PC-9 (cell line): ENCODE measurements at regions not wholly inside any gene's neighbourhood (a gene's known extent, or its start where the extent isn't known, plus 50 kb on each side); places are given as distances from the start of the nearest gene placed in this dataset.

Experiments
- BruUV-seq: library from RNA; stranded (reverse); fragments of 400-500 nt; replicated peaks from 2 replicates; lab custom pipeline; 2021; lab: Mats Ljungman, UMichigan
- CTCF ChIA-PET: fragments of 300-600 bp; sonication (Branson Sonifier 250); formaldehyde crosslinking; loops from one replicate; lab custom pipeline; 2022; ENCODE audit warnings: antibody characterized with exemption; lab: Charles Lee
- POLR2A ChIA-PET: fragments of 300-600 bp; sonication (Branson Sonifier 250); formaldehyde crosslinking; loops from one replicate; lab custom pipeline; 2022; ENCODE audit warnings: antibody characterized with exemption; ENCODE audit not compliant: unreplicated experiment; lab: Charles Lee
- DNase-seq, 2 experiments: peaks; one replicate each; pipeline versions ENCODE4 v3.0.0 to v3.0.0-alpha.2; 2015 to 2022; ENCODE audit warnings: mixed read lengths in 1 of 2
- H2AFZ ChIP-seq: fragments of 200-600 bp; sonication (generic); 2 replicates; pipeline ENCODE4 v1.8.1; 2017; ENCODE audit warnings: antibody characterized with exemption
- H3F3A ChIP-seq: fragments of 200-600 bp; sonication (generic); 2 replicates; pipeline ENCODE4 v1.8.1; 2017; ENCODE audit warnings: antibody characterized with exemption, mild to moderate bottlenecking, low read depth; ENCODE audit not compliant: insufficient read depth
- H3K27ac ChIP-seq: fragments of 200-600 bp; sonication (generic); 2 replicates; pipeline ENCODE4 v1.6.1; 2016; ENCODE audit warnings: mixed run types
- H3K27me3 ChIP-seq: fragments of 200-600 bp; sonication (generic); 2 replicates; pipeline ENCODE4 v1.6.1; 2016; ENCODE audit warnings: low read depth, mixed run types; ENCODE audit not compliant: insufficient read depth
- H3K36me3 ChIP-seq: fragments of 200-600 bp; sonication (generic); 2 replicates; pipeline ENCODE4 v1.6.1; 2016; ENCODE audit warnings: low read depth, mixed run types
- H3K4me1 ChIP-seq: fragments of 200-600 bp; sonication (generic); replicated peaks from 2 replicates; pipeline ENCODE4 v1.6.1; 2016; ENCODE audit warnings: mixed run types; ENCODE audit not compliant: insufficient read depth
- H3K4me2 ChIP-seq: fragments of 200-600 bp; sonication (generic); 2 replicates; pipeline ENCODE4 v1.6.1; 2017; ENCODE audit warnings: mixed run types
- H3K4me3 ChIP-seq: fragments of 200-600 bp; sonication (generic); 2 replicates; pipeline ENCODE4 v1.6.1; 2016; ENCODE audit warnings: mixed run types
- H3K79me2 ChIP-seq: fragments of 200-600 bp; sonication (generic); 2 replicates; pipeline ENCODE4 v1.6.1; 2017; ENCODE audit warnings: low read depth, mixed run types
- H3K9me2 ChIP-seq: fragments of 200-600 bp; sonication (generic); 2 replicates; pipeline ENCODE4 v1.8.1; 2017; ENCODE audit warnings: mild to moderate bottlenecking; ENCODE audit not compliant: insufficient read depth
- H3K9me3 ChIP-seq: fragments of 200-600 bp; sonication (generic); 2 replicates; pipeline ENCODE4 v1.8.1; 2016; ENCODE audit warnings: low read depth; ENCODE audit not compliant: insufficient read depth
- H4K20me1 ChIP-seq: fragments of 200-600 bp; sonication (generic); 2 replicates; pipeline ENCODE4 v1.8.1; 2017; ENCODE audit not compliant: insufficient read depth
- CTCF ChIP-seq: fragments of 200-600 bp; sonication (generic); conservative IDR thresholded peaks from 2 replicates; pipeline ENCODE4 v1.6.1; 2017; ENCODE audit warnings: mixed run types, antibody characterized with exemption, mild to moderate bottlenecking, moderate library complexity
- EZH2 ChIP-seq: fragments of 200-600 bp; sonication (generic); IDR thresholded peaks from 2 replicates; pipeline ENCODE4 v1.8.0; 2017; ENCODE audit warnings: antibody characterized with exemption, low read depth
- intact Hi-C: fragments of 100-400 bp; cut with micrococcal nuclease; formaldehyde crosslinking; loops from one replicate; pipeline ENCODE4 v1.10.0; 2022; ENCODE audit not compliant: unreplicated experiment

GRCh38 chr7:106356-106755, 86.0 kb upstream of the FAM20C start:
- H2AFZ ChIP-seq = no peak overlapping the region
- no peaks in the 10 kb centered on the region for H3K9me2 ChIP-seq
- H3K27ac ChIP-seq = no peak overlapping the region
- ChIA-PET POLR2A (no interaction called here), CTCF (no interaction called here)
- no peaks in the 10 kb centered on the region for H3K79me2 ChIP-seq
- BruUV-seq = no TSS peak
- H3K27me3 ChIP-seq = no peaks in the 10 kb centered on the region
- H3K4me2 ChIP-seq = no peak overlapping the region
- H3K36me3 ChIP-seq = no peaks in the 10 kb centered on the region
- no peaks in the 10 kb centered on the region for H4K20me1 ChIP-seq
- H3K4me3 ChIP-seq = no peak overlapping the region
- peaks cover 21% of the 10 kb centered on the region for H3F3A ChIP-seq
- TF ChIP-seq CTCF = no peak
- TF ChIP-seq EZH2 = no peak
- H3K9me3 ChIP-seq = no peaks in the 10 kb centered on the region; the same call in 1 of the 2 replicates
- H3K4me1 ChIP-seq = peaks cover 12% of the 10 kb centered on the region
- DNase-seq = no peak
- intact Hi-C loops = no loop called here

GRCh38 chr7:107233-107632, 85.1 kb upstream of the FAM20C start:
- Histone ChIP-seq H3K4me1 (peaks cover 3% of the 10 kb centered on the region), H2AFZ (no peak overlapping the region), H3K9me2 (no peaks in the 10 kb centered on the region), H3K4me3 (no peak overlapping the region), H3K79me2 (no peaks in the 10 kb centered on the region), H3K36me3 (no peaks in the 10 kb centered on the region), H3K4me2 (no peak overlapping the region), H3K27ac (no peak overlapping the region), H3K9me3 (peaks cover 6% of the 10 kb centered on the region), H4K20me1 (no peaks in the 10 kb centered on the region), H3K27me3 (no peaks in the 10 kb centered on the region), H3F3A (peaks cover 14% of the 10 kb centered on the region; the same call in 1 of the 2 replicates)
- BruUV-seq = no TSS peak
- no peak for DNase-seq
- ChIA-PET POLR2A (no interaction called here), CTCF (no interaction called here)
- intact Hi-C loops = no loop called here
- no peak for TF ChIP-seq EZH2
- no peak for TF ChIP-seq CTCF

GRCh38 chr7:107907-108306, 84.5 kb upstream of the FAM20C start:
- Histone ChIP-seq H3K4me2 (no peak overlapping the region), H3K27me3 (no peaks in the 10 kb centered on the region), H3K36me3 (0 out of 2 replicates have a peak, but pooled peaks cover 2% of the 10 kb centered on the region), H2AFZ (no peak overlapping the region), H3K9me3 (peaks cover 13% of the 10 kb centered on the region), H4K20me1 (no peaks in the 10 kb centered on the region), H3K27ac (no peak overlapping the region), H3K79me2 (no peaks in the 10 kb centered on the region), H3K9me2 (no peaks in the 10 kb centered on the region), H3K4me1 (no peaks in the 10 kb centered on the region), H3K4me3 (no peak overlapping the region), H3F3A (peaks cover 11% of the 10 kb centered on the region; the same call in 1 of the 2 replicates)
- TF ChIP-seq EZH2 (no peak), CTCF (no peak)
- BruUV-seq = no TSS peak
- DNase-seq = no peak
- intact Hi-C loops = no loop called here
- ChIA-PET CTCF (no interaction called here), POLR2A (no interaction called here)
